Hepatocyte (in vitro differentiated cells): ENCODE measurements at regions not wholly inside any gene's neighbourhood (a gene's known extent, or its start where the extent isn't known, plus 50 kb on each side); places are given as distances from the start of the nearest gene placed in this dataset.

Experiments
- CTCF ChIP-seq: fragments of 200-600 bp; sonication (generic); IDR thresholded peaks from 2 replicates; pipeline ENCODE4 v1.5.1; 2016; ENCODE audit warnings: antibody characterized with exemption, mild to moderate bottlenecking; ENCODE audit not compliant: poor library complexity
- EZH2 ChIP-seq: fragments of 200-600 bp; sonication (generic); IDR thresholded peaks from 2 replicates; pipeline ENCODE4 v1.6.1; 2016; ENCODE audit warnings: antibody characterized with exemption, mild to moderate bottlenecking, borderline replicate concordance
- EZH2phosphoT487 ChIP-seq: fragments of 200-600 bp; sonication (generic); IDR thresholded peaks from one replicate; pipeline ENCODE4 v1.6.1; 2018; ENCODE audit warnings: antibody characterized with exemption, mild to moderate bottlenecking, low read depth, moderate library complexity; ENCODE audit not compliant: unreplicated experiment, severe bottlenecking

- TF ChIP-seq CTCF: no peak
- no peak for TF ChIP-seq EZH2phosphoT487
- no peak for TF ChIP-seq EZH2
Observed at GRCh38 chr2:114286438-114286837, 156.0 kb upstream of the DPP10 start.
